ENCODE measurements at regions not wholly inside any gene's neighbourhood (a gene's known extent, or its start where the extent isn't known, plus 50 kb on each side); places are given as distances from the start of the nearest gene placed in this dataset.
"Not testable (repeated sequence)": the region's sequence is repeated elsewhere in the genome, so short reads cannot be mapped to it uniquely, and the experiment has no call there.

GRCh38 chr7:135872861-135873260 lies 104.3 kb downstream of the MTPN start:
- DNase-seq (ENCODE audit: low read depth), result not testable (repeated sequence)

GRCh38 chr7:135862586-135863340 lies 114.2 kb upstream of the FAM180A start:
- no peak for DNase-seq (ENCODE audit: low read depth)

GRCh38 chr7:135859538-135859937 lies 110.9 kb upstream of the FAM180A start:
- peak; percentile 35 for DNase-seq (ENCODE audit: low read depth)

- DNase-seq (ENCODE audit: low read depth), result no peak
Measured at GRCh38 chr7:135858851-135859250, 110.2 kb upstream of the FAM180A start.

GRCh38 chr7:135858379-135858778 lies 109.8 kb upstream of the FAM180A start:
- no peak for DNase-seq (ENCODE audit: low read depth)

- DNase-seq (ENCODE audit: low read depth), result no peak
Measured at GRCh38 chr7:135857519-135858274, 109.1 kb upstream of the FAM180A start.

- DNase-seq (ENCODE audit: low read depth), result peak; percentile 54
Measured at GRCh38 chr7:135856356-135857144, 107.9 kb upstream of the FAM180A start.

GRCh38 chr7:135855846-135856245 lies 107.2 kb upstream of the FAM180A start:
- DNase-seq (ENCODE audit: low read depth), result peak; percentile 22

- peak; percentile 8 for DNase-seq (ENCODE audit: low read depth)
Measured at GRCh38 chr7:135853499-135853898, 104.9 kb upstream of the FAM180A start.

GRCh38 chr7:135853008-135853407 lies 104.4 kb upstream of the FAM180A start:
- DNase-seq (ENCODE audit: low read depth), result no peak

GRCh38 chr7:135847242-135847641 lies 98.6 kb upstream of the FAM180A start:
- DNase-seq (ENCODE audit: low read depth), result no peak

GRCh38 chr7:135846339-135846738 lies 97.7 kb upstream of the FAM180A start:
- DNase-seq (ENCODE audit: low read depth), result no peak

- DNase-seq (ENCODE audit: low read depth), result no peak
Measured at GRCh38 chr7:135845415-135846075, 96.9 kb upstream of the FAM180A start.

GRCh38 chr7:135844903-135845302 lies 96.3 kb upstream of the FAM180A start:
- DNase-seq (ENCODE audit: low read depth), result no peak

- DNase-seq (ENCODE audit: low read depth), result no peak
Measured at GRCh38 chr7:135843214-135843613, 94.6 kb upstream of the FAM180A start.

GRCh38 chr7:135842446-135843179 lies 94.0 kb upstream of the FAM180A start:
- DNase-seq (ENCODE audit: low read depth), result peak; percentile 5

GRCh38 chr7:135840591-135840990 lies 92.0 kb upstream of the FAM180A start:
- DNase-seq (ENCODE audit: low read depth), result no peak

- no peak for DNase-seq (ENCODE audit: low read depth)
Measured at GRCh38 chr7:135837675-135838074, 89.1 kb upstream of the FAM180A start.

GRCh38 chr7:135834266-135834665 lies 85.7 kb upstream of the FAM180A start:
- DNase-seq (ENCODE audit: low read depth), result no peak

GRCh38 chr7:135833642-135834041 lies 85.0 kb upstream of the FAM180A start:
- no peak for DNase-seq (ENCODE audit: low read depth)

- peak; percentile 3 for DNase-seq (ENCODE audit: low read depth)
Measured at GRCh38 chr7:135831455-135832195, 83.0 kb upstream of the FAM180A start.

Measured in iris pigment epithelial cell (primary cell).